Suprapubic skin (tissue), 4 donors: ENCODE measurements at regions not wholly inside any gene's neighbourhood (a gene's known extent, or its start where the extent isn't known, plus 50 kb on each side); places are given as distances from the start of the nearest gene placed in this dataset.

Experiments used
- CTCF ChIP-seq, 2 donors: fragments of 200-600 bp in 1 of 2; fragments of 450-650 bp in 1 of 2; sonication (generic) in 1 of 2; IDR thresholded peaks; one replicate each; pipeline ENCODE4 v1.5.1; 2016 to 2019; ENCODE audit warnings: antibody characterized with exemption in 2 of 2, mild to moderate bottlenecking in 1 of 2, moderate library complexity in 1 of 2
- POLR2A ChIP-seq, 2 donors: fragments of 450-650 bp; IDR thresholded peaks; one replicate each; pipeline ENCODE4 v1.6.1; 2017; ENCODE audit warnings: antibody characterized with exemption in 2 of 2, mild to moderate bottlenecking in 2 of 2, moderate library complexity in 2 of 2
- POLR2AphosphoS5 ChIP-seq, 3 donors: sonication (generic); formaldehyde crosslinking; IDR thresholded peaks; one replicate each; pipeline ENCODE4 v1.6.1; 2017; ENCODE audit warnings: antibody characterized with exemption in 3 of 3

- no peak for TF ChIP-seq CTCF (IDR thresholded peaks at IDR 0.05)
- no peak for TF ChIP-seq POLR2AphosphoS5 (IDR thresholded peaks at IDR 0.05)
- no peak for TF ChIP-seq POLR2A (IDR thresholded peaks at IDR 0.05)
Measured at GRCh38 chr11:26263769-26264168, 68.2 kb upstream of the ANO3 start.
